ENCODE measurements at regions not wholly inside any gene's neighbourhood (a gene's known extent, or its start where the extent isn't known, plus 50 kb on each side); places are given as distances from the start of the nearest gene placed in this dataset.

GRCh38 chr20:52532674-52533073 lies 341.1 kb upstream of the ZFP64 start:
- TF ChIP-seq, protein P1, sequence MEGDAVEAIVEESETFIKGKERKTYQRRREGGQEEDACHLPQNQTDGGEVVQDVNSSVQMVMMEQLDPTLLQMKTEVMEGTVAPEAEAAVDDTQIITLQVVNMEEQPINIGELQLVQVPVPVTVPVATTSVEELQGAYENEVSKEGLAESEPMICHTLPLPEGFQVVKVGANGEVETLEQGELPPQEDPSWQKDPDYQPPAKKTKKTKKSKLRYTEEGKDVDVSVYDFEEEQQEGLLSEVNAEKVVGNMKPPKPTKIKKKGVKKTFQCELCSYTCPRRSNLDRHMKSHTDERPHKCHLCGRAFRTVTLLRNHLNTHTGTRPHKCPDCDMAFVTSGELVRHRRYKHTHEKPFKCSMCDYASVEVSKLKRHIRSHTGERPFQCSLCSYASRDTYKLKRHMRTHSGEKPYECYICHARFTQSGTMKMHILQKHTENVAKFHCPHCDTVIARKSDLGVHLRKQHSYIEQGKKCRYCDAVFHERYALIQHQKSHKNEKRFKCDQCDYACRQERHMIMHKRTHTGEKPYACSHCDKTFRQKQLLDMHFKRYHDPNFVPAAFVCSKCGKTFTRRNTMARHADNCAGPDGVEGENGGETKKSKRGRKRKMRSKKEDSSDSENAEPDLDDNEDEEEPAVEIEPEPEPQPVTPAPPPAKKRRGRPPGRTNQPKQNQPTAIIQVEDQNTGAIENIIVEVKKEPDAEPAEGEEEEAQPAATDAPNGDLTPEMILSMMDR (conservative IDR thresholded peaks at IDR 0.05; ENCODE audit: low read depth, low read length), result no peak
- no peak for TF ChIP-seq EZH2 (IDR thresholded peaks at IDR 0.05; ENCODE audit: borderline replicate concordance, low read depth, low read length, poor library complexity, severe bottlenecking)
